GM18858 (cell line): ENCODE measurements at regions not wholly inside any gene's neighbourhood (a gene's known extent, or its start where the extent isn't known, plus 50 kb on each side); places are given as distances from the start of the nearest gene placed in this dataset.

Source experiments
- ATAC-seq: cut with Tn5 transposase; IDR thresholded peaks from one replicate; pipeline ENCODE4 v1.9.1; 2021; ENCODE audit not compliant: unreplicated experiment

GRCh38 chr13:95494082-95494681 is 58.3 kb upstream of the CLDN10 start:
- ATAC-seq: peak; percentile 74

GRCh38 chr13:95496485-95496884 is 56.0 kb upstream of the CLDN10 start:
- ATAC-seq: no peak

GRCh38 chr13:95497381-95497807 is 55.1 kb upstream of the CLDN10 start:
- no peak for ATAC-seq

- no peak for ATAC-seq
These were observed 53.6 kb upstream of the CLDN10 start for GRCh38 chr13:95498886-95499285.

- no peak for ATAC-seq
These were observed 52.5 kb upstream of the CLDN10 start for GRCh38 chr13:95499811-95500712.

- no peak for ATAC-seq
These were observed 50.3 kb upstream of the CLDN10 start for GRCh38 chr13:95502216-95502615.
